ENCODE measurements at regions not wholly inside any gene's neighbourhood (a gene's known extent, or its start where the extent isn't known, plus 50 kb on each side); places are given as distances from the start of the nearest gene placed in this dataset.

DNA sequence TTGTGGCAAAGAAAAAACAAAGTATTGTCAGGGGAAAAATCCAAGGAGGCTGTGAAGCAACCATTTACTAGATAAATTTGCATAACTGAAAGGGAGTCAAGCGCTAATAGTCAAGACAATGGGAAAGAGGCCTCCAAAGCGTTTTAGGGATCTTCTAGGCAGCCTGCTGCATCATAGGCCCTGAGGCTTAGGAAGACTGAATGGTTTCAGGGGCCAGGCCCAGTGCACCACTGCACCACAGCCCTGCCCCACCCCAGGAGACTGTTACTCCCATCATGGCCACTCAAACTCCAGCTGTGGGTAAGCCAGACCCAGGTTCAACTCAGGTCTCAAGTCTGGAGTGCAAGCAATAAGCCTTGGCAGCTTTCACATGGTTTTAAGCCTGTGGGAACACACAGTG, 362.9 kb downstream of the SH3BGRL start:
- FAIRE-seq (no peak), DNase-seq (ENCODE audit: low read depth in 1 of 2, low spot score in 2 of 2) (peak in 1 of 2 experiments; percentile 1)
- Histone ChIP-seq H2BK15ac (ENCODE audit: low read length) (no peak overlapping the region), H3K27me3 (replicated peaks in 1 of 4; ENCODE audit: control insufficient read depth in 3 of 4, extremely low read depth in 1 of 4, insufficient read depth in 3 of 4, low read length in 3 of 4) (no peaks in the 10 kb centered on the region), H4K20me1 (replicated peaks in 1 of 2; ENCODE audit: control insufficient read depth in 1 of 2, insufficient read depth in 2 of 2, low read length in 2 of 2) (no peaks in the 10 kb centered on the region), H3K27ac (ENCODE audit: low read depth, low read length) (no peak overlapping the region), H4K5ac (ENCODE audit: insufficient read length, low read depth, low read length) (no peak overlapping the region), H2AFZ (ENCODE audit: low read length) (no peak overlapping the region), H2BK5ac (ENCODE audit: low read depth, low read length) (no peak overlapping the region), H3K14ac (ENCODE audit: insufficient read length) (no peak overlapping the region), H2BK120ac (replicated peaks; ENCODE audit: low read depth, low read length) (no peak overlapping the region), H3K56ac (replicated peaks; ENCODE audit: insufficient read length, low read depth, low read length) (no peak overlapping the region), H3K18ac (ENCODE audit: extremely low read depth, low read length) (no peak overlapping the region), H2BK12ac (ENCODE audit: low read depth, low read length) (no peak overlapping the region), H3K79me1 (ENCODE audit: low read depth, low read length) (no peaks in the 10 kb centered on the region), H3K79me2 (ENCODE audit: control insufficient read depth in 1 of 2, insufficient read depth in 2 of 2, low read length in 2 of 2) (no peaks in the 10 kb centered on the region), H2AK5ac (ENCODE audit: low read depth, low read length) (no peak overlapping the region), H2BK20ac (ENCODE audit: low read length) (no peak overlapping the region), H3K9me3 (ENCODE audit: insufficient read depth in 2 of 2, low read depth in 1 of 2, low read length in 1 of 2) (no peaks in the 10 kb centered on the region), H3K9ac (replicated peaks in 1 of 4; ENCODE audit: extremely low read depth in 1 of 4, low read depth in 3 of 4, low read length in 3 of 4) (no peak overlapping the region), H4K91ac (replicated peaks; ENCODE audit: insufficient read length, low read length) (no peak overlapping the region), H3K36me3 (ENCODE audit: control insufficient read depth in 2 of 4, insufficient read depth in 4 of 4, low read length in 3 of 4) (no peaks in the 10 kb centered on the region), H4K8ac (ENCODE audit: extremely low read depth, insufficient read depth, low read length) (no peak overlapping the region), H3K4me1 (replicated peaks in 1 of 4; ENCODE audit: control insufficient read depth in 3 of 4, insufficient read depth in 4 of 4, low read length in 3 of 4) (peaks cover 0 to 3% (median 0%) of the 10 kb centered on the region in 4 experiments; a peak in 2 of 7 replicates), H3K4me3 (ENCODE audit: extremely low read depth in 1 of 4, insufficient read depth in 2 of 4, low read depth in 3 of 4, low read length in 4 of 4) (no peak overlapping the region), H3K23me2 (ENCODE audit: low read depth, low read length) (no peaks in the 10 kb centered on the region), H3K4me2 (ENCODE audit: insufficient read depth in 1 of 2, low read depth in 2 of 2, low read length in 2 of 2) (no peak overlapping the region), H3K4ac (replicated peaks; ENCODE audit: insufficient read length, low read depth, low read length) (no peak overlapping the region), H3K23ac (ENCODE audit: insufficient read length) (no peak overlapping the region)
- WGBS, 2 experiments (ENCODE audit: extremely low coverage in 1 of 2, insufficient coverage in 1 of 2, insufficient read length in 1 of 2, insufficient replicate concordance in 2 of 2, low coverage in 1 of 2, low lambda C conversion rate in 2 of 2, missing lambda C conversion rate in 1 of 2) = no CpG with 5 or more reads among the region's 2 CpGs
- CTCF ChIA-PET (ENCODE audit: partially characterized antibody) = no interaction called here
- POLR2A ChIA-PET (ENCODE audit: partially characterized antibody) = no interaction called here
- TF ChIP-seq GABPA (IDR thresholded peaks at IDR 0.05; ENCODE audit: borderline replicate concordance, insufficient read depth, low read length) (no peak), EP300 (IDR thresholded peaks at IDR 0.05; ENCODE audit: borderline replicate concordance in 1 of 2, low read depth in 2 of 2, low read length in 2 of 2) (no peak)
- TF ChIP-seq, protein P1, sequence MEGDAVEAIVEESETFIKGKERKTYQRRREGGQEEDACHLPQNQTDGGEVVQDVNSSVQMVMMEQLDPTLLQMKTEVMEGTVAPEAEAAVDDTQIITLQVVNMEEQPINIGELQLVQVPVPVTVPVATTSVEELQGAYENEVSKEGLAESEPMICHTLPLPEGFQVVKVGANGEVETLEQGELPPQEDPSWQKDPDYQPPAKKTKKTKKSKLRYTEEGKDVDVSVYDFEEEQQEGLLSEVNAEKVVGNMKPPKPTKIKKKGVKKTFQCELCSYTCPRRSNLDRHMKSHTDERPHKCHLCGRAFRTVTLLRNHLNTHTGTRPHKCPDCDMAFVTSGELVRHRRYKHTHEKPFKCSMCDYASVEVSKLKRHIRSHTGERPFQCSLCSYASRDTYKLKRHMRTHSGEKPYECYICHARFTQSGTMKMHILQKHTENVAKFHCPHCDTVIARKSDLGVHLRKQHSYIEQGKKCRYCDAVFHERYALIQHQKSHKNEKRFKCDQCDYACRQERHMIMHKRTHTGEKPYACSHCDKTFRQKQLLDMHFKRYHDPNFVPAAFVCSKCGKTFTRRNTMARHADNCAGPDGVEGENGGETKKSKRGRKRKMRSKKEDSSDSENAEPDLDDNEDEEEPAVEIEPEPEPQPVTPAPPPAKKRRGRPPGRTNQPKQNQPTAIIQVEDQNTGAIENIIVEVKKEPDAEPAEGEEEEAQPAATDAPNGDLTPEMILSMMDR (IDR thresholded peaks at IDR 0.05; ENCODE audit: control extremely low read depth in 1 of 3, insufficient read depth in 1 of 3, low read depth in 1 of 3, low read length in 3 of 3) = no peak

All from H1 (cell line).